HuH-7.5 (cell line): ENCODE measurements at regions not wholly inside any gene's neighbourhood (a gene's known extent, or its start where the extent isn't known, plus 50 kb on each side); places are given as distances from the start of the nearest gene placed in this dataset.

ENCODE experiments used
- DNase-seq: peaks from one replicate; pipeline ENCODE4 v3.0.0; 2011; ENCODE audit warnings: low spot score

DNA sequence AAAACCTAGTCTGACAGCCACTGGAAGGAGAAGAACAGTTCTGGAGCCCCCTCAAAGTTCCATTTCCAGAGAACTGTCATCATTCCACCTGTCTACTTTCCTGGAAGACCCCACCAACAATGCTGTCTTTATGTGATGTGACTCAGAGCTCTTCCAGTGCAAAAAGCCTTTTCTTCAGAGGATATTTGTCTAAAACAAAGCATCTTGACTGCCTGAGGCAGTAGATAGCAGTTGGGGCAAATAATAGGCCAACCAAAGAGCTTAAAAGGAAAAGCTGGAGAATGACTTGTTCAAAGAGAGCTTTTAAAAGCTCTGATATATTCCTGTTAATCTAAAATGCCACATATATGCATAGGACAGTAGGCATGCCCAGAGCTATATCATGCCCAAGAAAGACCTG, 62.6 kb downstream of the MIS18A start:
- DNase-seq = no peak

DNA sequence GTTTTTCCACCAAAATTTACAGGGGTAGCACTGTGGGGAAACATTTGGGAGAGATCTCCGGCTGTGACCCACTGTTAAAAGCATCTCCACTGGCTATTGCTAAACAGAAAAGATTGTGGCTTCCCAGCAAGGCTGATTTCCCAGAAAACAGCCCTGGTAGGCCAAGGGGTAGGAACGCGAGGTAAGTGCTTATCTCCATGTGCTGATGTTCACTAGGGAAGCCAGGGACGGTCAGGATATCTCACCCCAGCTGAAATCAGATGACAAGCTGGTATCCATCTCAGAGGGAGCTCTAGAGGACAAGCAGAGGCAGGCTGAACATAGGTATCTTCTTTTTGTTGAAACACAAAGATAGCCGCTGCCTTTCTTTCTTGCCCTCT, 63.6 kb downstream of the MIS18A start:
- DNase-seq = no peak

DNA sequence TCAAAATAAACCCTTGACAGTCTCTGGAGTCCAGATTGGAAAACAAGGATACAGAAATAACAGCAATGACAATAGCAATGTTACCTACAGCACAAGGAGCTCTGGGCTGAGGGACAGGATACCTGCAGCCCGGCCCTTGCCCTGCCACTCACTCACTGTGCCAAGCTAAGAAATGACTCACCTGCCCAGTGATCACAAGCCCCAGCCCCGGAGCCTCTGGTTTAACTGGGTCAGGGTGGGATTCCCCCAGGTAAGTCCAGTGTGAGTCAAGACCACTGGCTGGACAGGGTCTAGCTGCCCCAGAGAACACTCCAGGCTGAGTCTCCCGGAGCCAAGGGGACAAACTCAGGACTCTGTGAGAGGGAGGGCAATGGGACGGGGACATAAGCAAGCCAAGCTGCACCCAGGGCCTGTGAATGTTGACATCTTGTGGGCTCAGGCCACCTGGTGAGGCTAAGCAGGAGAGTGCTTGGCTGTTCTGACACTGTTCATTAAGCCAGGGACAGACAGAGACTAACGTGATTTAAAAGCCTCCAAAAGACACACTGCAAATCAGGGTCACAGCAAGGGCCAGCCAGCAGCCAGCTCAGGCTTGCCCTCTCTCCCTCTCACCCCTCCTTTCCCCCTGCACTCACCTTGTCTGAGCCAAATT, 64.1 kb downstream of the MIS18A start:
- no peak for DNase-seq

DNA sequence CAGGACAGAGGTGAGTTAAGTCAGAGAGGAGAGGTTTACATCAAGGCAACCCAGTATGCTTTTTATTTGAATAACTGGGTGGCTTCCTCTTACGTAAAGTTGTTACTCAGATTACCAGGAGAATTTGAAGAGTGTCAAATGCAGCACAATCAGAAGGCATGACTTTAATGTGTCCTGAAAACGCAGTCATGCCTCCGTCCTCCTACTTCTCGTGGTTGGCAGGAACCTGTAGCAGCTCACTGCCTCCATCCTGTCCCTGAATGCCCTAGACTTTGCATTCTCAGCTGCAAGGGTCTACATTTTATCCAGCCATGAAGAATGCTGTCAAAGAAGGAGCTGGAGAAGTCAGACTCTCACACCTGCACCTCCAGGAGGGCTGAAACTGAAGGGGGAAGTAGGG, 66.7 kb downstream of the MIS18A start:
- no peak for DNase-seq

DNA sequence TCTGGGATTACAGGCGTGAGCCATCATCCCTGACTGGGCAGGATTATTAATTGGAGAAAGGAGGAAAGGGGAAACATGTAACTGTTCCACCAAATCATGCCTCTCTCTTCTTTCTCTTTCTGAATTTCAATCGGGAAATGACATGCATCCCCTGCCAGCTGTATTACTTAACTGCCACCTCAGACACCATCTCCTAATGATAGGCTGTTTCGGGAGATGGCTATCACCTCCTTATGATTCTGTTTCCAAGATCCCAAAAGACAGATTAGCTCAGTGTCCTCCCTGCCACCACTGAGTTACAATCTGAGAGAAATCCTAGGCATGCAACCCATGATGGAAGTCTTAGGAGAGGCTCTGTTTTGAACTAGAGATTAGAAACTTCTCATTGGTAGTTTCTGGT, 67.5 kb downstream of the MIS18A start:
- no peak for DNase-seq

DNA sequence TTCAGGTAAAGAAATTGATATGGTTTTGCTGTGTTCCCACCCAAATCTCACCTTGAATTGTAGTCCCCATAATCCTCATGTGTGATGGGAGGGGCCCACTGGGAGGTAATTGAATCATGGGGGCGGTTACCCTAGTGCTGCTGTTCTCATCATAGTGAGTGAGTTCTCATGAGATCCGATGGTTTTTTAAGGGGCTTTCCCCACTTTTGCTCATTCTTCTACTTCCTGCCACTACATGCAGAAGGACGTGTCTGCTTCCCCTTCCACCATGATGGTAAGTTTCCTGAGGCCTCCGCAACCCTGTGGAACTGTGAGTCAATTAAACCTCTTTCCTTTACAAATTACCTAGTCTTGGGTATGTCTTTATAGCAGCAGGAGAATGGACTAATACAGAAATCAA, 69.3 kb downstream of the MIS18A start:
- DNase-seq = no peak

DNA sequence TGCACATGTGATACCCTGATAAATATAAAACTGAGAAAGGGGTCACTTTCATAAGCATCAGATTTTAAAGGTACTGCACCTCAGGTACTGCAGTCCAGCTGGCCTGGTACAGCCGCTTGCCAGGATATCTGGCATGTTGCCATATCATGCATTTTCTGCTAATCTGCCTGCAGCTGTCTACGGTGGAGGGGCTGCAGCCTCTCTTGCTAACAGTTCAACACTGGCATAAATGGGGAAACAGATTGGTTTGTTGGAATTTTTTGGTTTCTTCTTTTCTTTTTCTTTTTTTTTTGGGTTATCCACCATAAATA, 71.5 kb downstream of the MIS18A start:
- DNase-seq = no peak

DNA sequence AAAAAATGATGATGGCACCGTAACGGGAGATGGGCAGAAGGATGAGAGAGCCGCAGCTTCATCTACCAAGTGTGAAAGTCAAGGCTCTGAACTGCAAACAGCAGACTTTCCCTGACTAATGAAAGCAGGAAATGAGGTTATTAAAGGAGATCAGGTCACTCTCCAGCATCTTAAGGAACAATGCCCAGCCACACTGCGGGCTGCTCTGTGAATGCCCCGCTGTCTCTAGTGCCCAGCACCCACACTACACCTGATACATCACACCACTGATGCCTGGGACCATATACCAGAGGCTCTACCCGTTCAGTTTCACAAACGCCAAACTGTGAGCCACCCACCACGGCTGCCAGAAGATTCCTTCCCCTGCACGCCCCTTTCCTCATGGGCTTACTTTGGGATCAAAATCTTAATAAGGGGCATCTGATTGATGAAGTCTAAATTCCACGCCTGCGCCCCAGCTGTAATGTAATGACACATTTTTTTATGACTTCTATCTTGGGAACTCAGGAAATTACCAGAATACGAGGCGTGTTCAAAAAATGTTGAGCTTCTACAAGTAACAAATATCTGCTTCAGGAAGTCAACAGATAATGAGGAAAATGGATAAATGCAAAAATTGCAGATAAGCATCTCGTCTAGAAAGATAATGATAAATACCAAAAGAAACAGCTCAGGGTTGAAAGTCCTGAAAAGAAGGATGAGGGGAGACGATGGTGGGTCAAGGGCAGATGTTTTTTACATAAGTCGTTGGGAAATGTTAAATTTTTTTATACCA, 72.0 kb downstream of the MIS18A start:
- DNase-seq = no peak

DNA sequence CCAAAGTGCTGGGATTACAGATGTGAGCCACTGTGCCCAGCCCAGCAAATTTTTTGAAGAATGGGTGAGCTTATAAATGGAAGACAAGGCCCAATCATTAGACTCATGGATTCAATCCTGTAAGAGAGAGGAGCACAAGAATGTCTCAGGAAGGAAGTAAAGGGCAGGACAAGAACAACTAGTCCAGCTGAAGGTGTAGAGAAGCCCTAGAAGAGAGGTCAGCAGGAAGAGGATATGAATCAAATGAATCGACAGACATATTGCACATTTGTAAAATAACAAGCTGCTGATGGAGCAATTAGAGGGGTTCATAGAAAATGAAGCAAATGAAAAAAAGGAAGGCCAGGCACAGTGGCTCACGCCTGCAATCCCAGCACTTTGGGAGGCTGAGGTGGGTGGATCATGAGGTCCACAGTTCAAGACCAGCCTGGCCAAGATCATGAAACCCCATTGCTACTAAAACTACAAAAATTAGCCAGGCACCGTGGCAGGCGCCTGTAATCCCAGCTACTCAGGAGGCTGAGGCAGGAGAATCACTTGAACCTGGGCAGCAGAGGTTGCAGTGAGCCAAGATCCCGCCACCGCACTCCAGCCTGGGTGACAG, 74.9 kb downstream of the MIS18A start:
- DNase-seq = no peak

DNA sequence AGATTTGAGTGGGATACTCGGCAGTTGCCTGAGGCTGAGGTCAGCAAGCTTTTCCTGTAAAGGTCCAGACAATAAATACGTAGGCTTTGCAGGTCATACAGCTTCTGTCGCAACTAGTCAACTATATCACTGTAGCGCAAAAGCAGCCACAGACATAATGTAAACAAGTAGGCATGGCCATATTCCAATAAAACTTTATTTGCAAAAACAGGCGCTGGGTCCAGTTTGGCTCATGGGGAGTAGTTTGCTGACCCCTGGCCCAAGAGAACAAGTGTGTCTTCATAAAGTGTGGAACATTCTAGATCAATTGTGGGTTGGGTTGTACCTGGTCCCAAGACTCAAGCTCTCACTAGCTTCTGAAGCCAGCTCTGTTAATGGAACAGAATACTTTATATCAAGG, 78.8 kb downstream of the MIS18A start:
- DNase-seq = no peak

DNA sequence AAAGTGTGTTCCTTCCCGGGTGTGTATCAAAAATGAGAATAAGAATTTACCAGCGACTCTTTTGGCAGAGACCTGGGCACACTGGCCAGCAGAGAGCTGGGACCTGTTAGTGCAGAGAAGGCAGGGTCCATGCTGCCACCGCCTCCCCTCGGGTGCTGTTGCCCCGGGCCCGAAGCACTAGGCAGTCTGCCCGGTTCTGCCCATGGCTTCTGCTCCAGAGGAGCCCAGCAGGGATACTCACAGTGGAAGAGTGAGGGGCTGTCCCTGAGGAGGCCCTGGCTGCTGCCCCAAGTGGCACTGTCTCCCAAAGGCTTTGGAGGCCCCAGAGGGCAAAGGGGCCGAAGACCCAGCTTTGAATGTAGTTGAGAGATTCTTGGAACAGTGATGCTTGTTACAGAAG, 80.5 kb downstream of the MIS18A start:
- no peak for DNase-seq

DNA sequence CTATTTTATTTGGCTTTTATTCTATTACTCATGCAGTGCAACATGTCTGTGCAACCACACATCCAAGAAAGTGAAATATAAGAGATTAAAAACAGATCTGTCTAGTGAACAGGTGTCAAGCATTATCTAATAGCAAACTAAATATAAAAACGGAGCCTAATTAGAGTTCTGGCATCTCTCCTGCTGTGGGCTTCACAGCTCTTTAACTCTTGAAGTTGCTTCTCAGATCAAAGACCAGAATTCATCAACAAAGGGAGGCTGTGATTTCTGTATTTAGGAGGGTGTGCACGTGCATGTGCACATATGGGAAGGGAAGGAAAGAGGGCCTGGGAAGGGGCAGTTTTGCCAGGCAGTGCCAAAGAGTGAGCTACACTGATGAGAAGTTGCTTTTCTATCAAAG, 81.0 kb downstream of the MIS18A start:
- no peak for DNase-seq

DNA sequence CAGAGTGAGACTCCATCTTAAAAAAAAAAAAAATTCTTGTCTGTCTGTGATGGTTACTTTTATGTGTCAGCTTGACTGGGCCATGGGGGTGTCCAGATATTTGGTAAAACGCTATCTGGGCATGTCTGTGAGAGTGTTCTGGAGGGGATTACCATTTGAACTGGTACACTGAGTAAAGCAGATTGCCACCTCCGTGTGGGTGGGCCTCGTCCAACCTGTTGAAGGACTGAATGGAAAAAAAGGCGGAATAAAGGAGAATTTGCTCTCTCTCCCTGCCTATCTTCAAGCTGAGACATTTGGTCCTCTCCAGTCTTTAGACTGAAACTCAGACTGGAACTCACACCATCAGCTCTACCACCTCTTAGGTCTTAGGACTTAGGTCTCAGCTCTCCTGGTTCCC, 82.8 kb downstream of the MIS18A start:
- no peak for DNase-seq

DNA sequence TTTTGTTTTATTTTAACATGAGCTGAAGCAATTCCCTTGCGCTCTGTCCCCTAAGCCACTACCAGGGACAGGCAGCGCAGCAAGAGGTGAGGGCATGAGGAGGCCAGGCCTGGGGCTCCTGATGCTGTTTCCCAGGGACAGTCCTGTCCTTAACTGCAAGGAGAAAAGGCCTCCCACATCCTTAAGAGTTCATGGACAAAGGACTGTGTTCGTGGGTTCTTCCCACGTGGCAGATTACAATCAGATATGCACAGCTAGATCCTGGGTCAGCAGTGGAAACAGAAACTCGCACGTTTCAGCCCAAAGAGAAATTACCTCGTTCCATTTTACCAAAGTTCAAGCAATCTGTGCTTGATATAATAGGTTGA, 85.8 kb downstream of the MIS18A start:
- no peak for DNase-seq

DNA sequence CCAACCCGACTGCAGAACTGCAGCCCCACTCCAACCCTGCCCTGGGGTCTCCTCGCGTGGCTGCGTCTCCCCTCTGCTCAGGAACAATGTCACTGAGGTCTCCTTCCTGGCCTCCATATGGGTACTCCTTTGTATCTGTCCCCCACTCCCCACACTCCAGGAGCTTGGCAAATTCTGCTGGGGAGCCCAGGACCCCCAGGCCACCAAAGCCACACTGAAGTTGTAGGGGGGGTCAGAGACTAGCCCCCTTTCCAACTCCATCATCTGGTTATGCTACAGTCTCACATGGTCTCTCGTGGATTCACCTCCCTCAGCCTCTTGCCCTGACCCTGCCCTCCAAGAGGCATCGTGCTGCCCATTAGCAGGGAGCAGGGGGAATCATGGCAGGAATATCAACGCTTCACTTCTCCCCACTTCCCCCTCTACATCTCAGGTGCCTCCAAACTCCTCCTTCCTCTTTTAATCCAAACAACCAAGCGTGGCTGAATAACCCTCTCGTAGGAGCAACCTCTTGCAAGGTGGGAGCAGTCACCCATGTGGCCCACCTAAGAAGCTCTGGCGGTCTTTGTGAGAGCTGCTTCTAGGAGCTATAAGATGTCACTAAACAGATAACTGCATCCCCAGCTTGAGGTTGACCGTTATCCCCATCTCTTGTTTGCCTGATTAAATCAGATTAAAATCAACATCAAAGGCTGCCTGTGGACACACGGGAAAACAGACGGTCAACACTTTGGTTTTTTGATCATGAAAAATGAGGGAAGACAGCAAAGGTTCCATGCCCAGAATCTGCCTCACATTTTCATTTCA, 86.4 kb downstream of the MIS18A start:
- no peak for DNase-seq

DNA sequence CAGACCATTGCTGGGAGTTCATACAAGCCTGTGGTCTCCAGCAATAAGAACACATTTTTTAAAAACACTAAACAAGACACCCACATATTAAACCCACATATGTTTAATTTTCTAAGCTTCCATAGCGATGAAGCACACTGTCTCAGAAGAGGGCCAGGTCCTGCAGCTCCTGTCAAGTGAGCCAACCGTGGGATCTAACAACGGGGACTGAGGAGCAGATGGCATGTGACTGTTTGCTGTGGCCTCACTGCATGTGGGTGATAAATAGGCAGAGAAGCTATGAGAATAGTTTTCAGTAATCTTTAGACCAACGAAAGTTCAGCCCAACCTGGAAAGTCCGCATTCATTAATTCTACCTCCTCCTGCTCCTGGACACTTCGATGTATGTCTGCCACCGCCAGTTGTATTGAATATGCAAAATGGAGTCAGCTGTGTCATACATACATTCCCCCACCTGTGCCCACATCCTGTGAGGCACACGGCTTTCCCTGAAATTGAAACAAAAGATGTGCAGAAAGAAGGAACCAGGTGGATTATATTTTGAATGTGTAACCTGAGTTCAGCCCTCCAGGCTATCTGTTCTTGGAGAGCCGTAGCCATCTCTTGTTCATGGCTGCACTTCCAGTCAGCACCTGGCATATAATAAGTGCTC, 88.2 kb downstream of the MIS18A start:
- DNase-seq = no peak

DNA sequence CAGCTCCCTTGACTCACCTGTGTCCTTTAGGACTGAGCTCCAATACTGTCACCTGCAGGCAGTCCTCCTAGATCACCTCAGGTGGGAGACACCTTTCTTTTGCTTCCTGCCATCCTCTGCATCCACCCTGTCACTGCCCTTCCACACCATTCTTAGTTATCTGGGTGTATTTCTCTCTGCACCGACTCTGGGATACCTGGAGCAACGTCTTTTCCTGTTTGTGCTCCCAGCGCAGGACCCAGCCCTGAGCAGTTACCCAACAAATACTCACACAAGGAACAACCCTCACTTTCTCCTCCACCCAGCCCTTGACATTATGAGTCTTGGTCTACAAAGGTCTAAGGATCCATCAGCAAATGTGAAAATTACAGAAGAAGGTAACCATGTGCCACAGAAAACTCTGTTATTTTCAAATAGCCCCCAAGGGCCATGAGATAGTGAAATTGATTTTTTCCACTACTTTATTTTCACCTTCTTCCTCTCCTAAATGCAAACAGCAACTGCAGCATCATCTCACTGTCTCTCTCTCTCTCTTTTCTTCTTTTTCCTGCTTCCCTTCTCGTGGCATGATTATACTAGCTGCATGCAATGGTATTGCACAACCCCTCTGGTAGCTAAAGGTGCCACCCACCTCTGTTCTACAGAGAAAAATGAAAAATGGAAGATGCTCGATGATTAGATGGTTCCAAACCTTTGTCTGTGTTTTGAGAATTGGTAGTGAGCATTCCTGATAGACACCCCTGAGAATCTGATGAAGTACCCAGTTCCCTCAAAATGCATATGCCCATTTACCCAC, 89.0 kb downstream of the MIS18A start:
- DNase-seq = no peak

DNA sequence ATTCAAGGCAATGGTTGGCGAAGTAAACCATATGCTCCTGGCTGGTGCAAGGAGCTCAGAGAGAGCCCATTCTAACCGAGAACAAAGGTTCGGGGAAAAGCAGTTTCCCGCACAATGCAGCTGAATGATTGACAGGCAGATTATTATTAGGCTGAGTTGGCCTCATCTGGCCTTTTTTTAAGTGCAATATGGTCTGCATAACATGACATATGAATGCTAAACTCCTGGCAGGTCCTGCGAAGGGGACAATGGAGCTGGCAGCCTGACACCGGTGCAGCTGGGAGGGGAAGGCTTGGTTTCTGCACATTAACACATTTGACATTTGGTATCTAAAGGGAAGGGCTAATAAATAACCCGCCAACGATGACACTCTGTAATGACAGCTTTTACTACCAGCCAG, 92.0 kb downstream of the MIS18A start:
- no peak for DNase-seq

DNA sequence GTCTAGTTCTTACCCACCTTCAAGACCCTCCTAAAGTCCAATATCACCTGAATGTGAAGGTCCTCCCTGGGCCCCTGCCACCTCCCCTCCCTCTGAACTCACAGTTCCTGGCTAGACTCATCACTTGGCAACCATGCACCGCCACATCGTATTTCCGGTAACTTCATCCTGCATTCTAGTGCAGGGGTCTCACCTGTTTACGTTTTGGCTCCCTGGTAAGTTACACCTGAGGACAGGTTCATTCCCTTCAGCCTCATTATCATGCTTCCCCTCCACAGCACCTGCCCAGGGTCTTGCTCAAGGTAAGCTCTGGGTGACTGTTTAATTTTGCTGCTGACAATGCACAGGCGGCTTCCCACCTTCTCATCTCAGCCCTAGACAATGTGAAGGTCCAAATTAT, 93.1 kb downstream of the MIS18A start:
- no peak for DNase-seq

DNA sequence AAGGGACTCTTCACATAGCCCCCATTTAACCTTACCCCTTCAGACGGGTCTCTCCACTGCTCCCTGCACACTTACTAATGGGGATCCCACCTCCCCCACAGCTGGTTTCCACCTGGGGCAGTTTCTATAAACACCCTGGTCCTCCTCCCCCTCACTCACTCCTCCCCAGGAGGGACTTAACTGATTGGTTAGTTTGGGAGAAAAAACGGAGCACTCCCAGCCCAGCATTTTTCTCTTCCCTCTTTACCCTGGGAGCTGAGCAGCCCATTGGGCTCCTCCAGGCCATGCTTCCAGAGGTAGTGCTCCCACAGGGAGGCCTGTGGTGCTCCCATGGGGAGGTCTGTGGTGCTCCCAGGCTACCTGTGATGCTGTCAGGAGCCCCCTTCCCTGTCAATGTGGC, 93.7 kb downstream of the MIS18A start:
- no peak for DNase-seq

DNA sequence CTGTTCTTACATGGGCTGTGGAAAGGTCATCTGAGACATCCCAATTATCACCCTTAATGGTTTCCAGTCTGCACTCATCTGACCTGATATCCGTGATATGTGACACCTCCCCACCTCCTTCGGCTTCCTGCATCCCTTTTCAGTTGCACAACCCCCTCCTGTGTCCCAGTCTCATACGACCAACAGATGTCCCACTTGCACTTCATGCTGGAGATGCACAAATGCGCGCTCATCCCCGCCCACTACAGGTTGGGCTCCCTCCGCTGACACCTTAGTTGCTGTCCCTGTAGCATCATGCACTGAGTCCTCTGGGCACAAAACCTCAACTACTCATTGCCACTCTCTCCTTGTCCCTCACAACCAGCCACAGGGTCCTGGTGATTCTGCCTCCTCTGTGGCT, 94.4 kb downstream of the MIS18A start:
- no peak for DNase-seq

DNA sequence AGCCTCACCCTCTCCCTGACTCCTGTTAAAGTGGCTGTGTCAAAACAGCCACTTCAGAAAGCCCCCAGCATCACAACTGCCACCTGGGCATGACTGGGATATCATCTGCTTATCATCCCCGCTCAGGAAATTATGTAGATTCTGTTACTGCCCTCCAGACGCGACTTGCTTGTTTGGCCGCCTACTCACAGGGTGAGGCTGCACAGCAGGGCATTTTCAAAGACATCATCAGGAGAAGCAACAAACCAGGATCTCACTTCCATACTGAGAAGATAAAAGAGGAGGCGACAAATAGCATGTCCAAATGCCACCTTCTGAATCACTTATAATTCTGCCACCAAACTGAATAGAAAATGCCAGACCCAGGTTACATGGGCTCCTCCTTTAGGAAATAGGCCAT, 94.8 kb downstream of the MIS18A start:
- no peak for DNase-seq
